GM23338 (cell line): ENCODE measurements at regions not wholly inside any gene's neighbourhood (a gene's known extent, or its start where the extent isn't known, plus 50 kb on each side); places are given as distances from the start of the nearest gene placed in this dataset.

Source experiments
- ATAC-seq: fragments of 200-7000 bp; cut with Tn5 transposase; 3 replicates; pipeline ENCODE4 v1.9.1; 2020
- DNase-seq: peaks from one replicate; pipeline ENCODE4 v3.0.0-alpha.2; 2015; ENCODE audit warnings: low spot score
- H2AFZ ChIP-seq: fragments of 200-600 bp; sonication (generic); 2 replicates; pipeline ENCODE4 v1.8.0; 2016; ENCODE audit warnings: antibody characterized with exemption, mild to moderate bottlenecking, moderate library complexity
- H3F3A ChIP-seq: fragments of 200-600 bp; sonication (generic); replicated peaks from 2 replicates; pipeline ENCODE4 v1.8.0; 2017; ENCODE audit warnings: antibody characterized with exemption, mixed run types, low read depth
- H3K27ac ChIP-seq: fragments of 200-600 bp; sonication (generic); 2 replicates; pipeline ENCODE4 v1.6.1; 2016; ENCODE audit warnings: low read depth
- H3K27me3 ChIP-seq: fragments of 200-600 bp; sonication (generic); 2 replicates; pipeline ENCODE4 v1.8.0; 2016; ENCODE audit warnings: mild to moderate bottlenecking, mixed run types, moderate library complexity; ENCODE audit not compliant: insufficient read depth
- H3K36me3 ChIP-seq: fragments of 200-600 bp; sonication (generic); 2 replicates; pipeline ENCODE4 v1.8.0; 2016; ENCODE audit warnings: mild to moderate bottlenecking; ENCODE audit not compliant: insufficient read depth
- H3K4me1 ChIP-seq: fragments of 200-600 bp; sonication (generic); 2 replicates; pipeline ENCODE4 v1.8.0; 2016; ENCODE audit warnings: mild to moderate bottlenecking, moderate library complexity; ENCODE audit not compliant: insufficient read depth
- H3K4me2 ChIP-seq: fragments of 200-600 bp; sonication (generic); 2 replicates; pipeline ENCODE4 v1.7.1; 2017; ENCODE audit warnings: mixed run types
- H3K4me3 ChIP-seq: fragments of 200-600 bp; sonication (generic); 2 replicates; pipeline ENCODE4 v1.6.1; 2016; ENCODE audit warnings: mixed run types
- H3K79me2 ChIP-seq: fragments of 200-600 bp; sonication (generic); replicated peaks from 2 replicates; pipeline ENCODE4 v1.8.0; 2017; ENCODE audit warnings: mild to moderate bottlenecking; ENCODE audit not compliant: insufficient read depth
- H3K9me2 ChIP-seq: fragments of 200-600 bp; sonication (generic); 2 replicates; pipeline ENCODE4 v1.8.0; 2017; ENCODE audit not compliant: insufficient read depth
- H4K20me1 ChIP-seq: fragments of 200-600 bp; sonication (generic); replicated peaks from 2 replicates; pipeline ENCODE4 v1.8.0; 2017; ENCODE audit warnings: mild to moderate bottlenecking; ENCODE audit not compliant: insufficient read depth
- H3K27ac Mint-ChIP-seq: 2 replicates; pipeline ENCODE4 v1.8.0; 2020; ENCODE audit warnings: inconsistent platforms, mild to moderate bottlenecking, moderate library complexity, mixed read lengths
- H3K27me3 Mint-ChIP-seq: 3 replicates; pipeline ENCODE4 v1.8.0; 2022; ENCODE audit warnings: low read depth, mild to moderate bottlenecking, moderate library complexity, mixed read lengths, inconsistent platforms; ENCODE audit not compliant: insufficient read depth, poor library complexity
- H3K36me3 Mint-ChIP-seq: 3 replicates; pipeline ENCODE4 v1.8.0; 2021; ENCODE audit warnings: low read depth, mild to moderate bottlenecking, inconsistent platforms, moderate library complexity, mixed read lengths
- H3K4me1 Mint-ChIP-seq: 3 replicates; pipeline ENCODE4 v1.8.0; 2020; ENCODE audit warnings: mild to moderate bottlenecking, inconsistent platforms, mixed read lengths
- H3K4me3 Mint-ChIP-seq: 3 replicates; pipeline ENCODE4 v1.8.0; 2021; ENCODE audit warnings: moderate library complexity, mild to moderate bottlenecking, inconsistent platforms, mixed read lengths
- H3K9me3 Mint-ChIP-seq: 3 replicates; pipeline ENCODE4 v1.8.0; 2020; ENCODE audit warnings: moderate library complexity, mild to moderate bottlenecking, inconsistent platforms, mixed read lengths
- CREB1 ChIP-seq: fragments of 250-450 bp; sonication (Bioruptor Pico); IDR thresholded peaks from 2 replicates; pipeline ENCODE4 v1.5.0; 2020; ENCODE audit warnings: low read depth, mild to moderate bottlenecking, moderate library complexity
- ETS1 ChIP-seq: IDR thresholded peaks from 2 replicates; pipeline ENCODE4 v1.6.1; 2016; ENCODE audit warnings: antibody characterized with exemption
- EZH2 ChIP-seq: fragments of 200-600 bp; sonication (generic); IDR thresholded peaks from one replicate; pipeline ENCODE4 v1.8.0; 2017; ENCODE audit warnings: antibody characterized with exemption, mild to moderate bottlenecking, low read depth; ENCODE audit not compliant: unreplicated experiment
- EZH2phosphoT487 ChIP-seq: fragments of 200-600 bp; sonication (generic); IDR thresholded peaks from one replicate; pipeline ENCODE4 v1.8.1; 2018; ENCODE audit warnings: antibody characterized with exemption; ENCODE audit not compliant: unreplicated experiment
- JUNB ChIP-seq: IDR thresholded peaks from one replicate; pipeline ENCODE4 v1.6.1; 2016; ENCODE audit warnings: antibody characterized with exemption; ENCODE audit not compliant: unreplicated experiment
- NANOG ChIP-seq: IDR thresholded peaks from 2 replicates; pipeline ENCODE4 v1.6.1; 2016; ENCODE audit warnings: antibody characterized with exemption, borderline replicate concordance
- POLR2AphosphoS5 ChIP-seq: IDR thresholded peaks from 2 replicates; pipeline ENCODE4 v1.6.1; 2016; ENCODE audit warnings: antibody characterized with exemption, low read depth
- REST ChIP-seq: IDR thresholded peaks from one replicate; pipeline ENCODE4 v1.6.1; 2018; ENCODE audit warnings: antibody characterized with exemption; ENCODE audit not compliant: unreplicated experiment
- ZNF114 ChIP-seq: fragments of 250-450 bp; sonication (Bioruptor Pico); IDR thresholded peaks from 2 replicates; pipeline ENCODE4 v1.5.0; 2020; ENCODE audit warnings: mild to moderate bottlenecking, moderate library complexity
- ZNF331 ChIP-seq: fragments of 250-450 bp; sonication (Bioruptor Pico); IDR thresholded peaks from 2 replicates; pipeline ENCODE4 v1.5.0; 2020; ENCODE audit warnings: low read depth, mild to moderate bottlenecking, moderate library complexity
- ZNF462 ChIP-seq: fragments of 250-450 bp; sonication (Bioruptor Pico); IDR thresholded peaks from 2 replicates; pipeline ENCODE4 v1.5.0; 2020; ENCODE audit warnings: mild to moderate bottlenecking, moderate library complexity

- Mint-ChIP-seq H3K27ac (no peak overlapping the region), H3K4me3 (no peak overlapping the region), H3K4me1 (peaks cover 13% of the 10 kb centered on the region), H3K9me3 (peaks cover 11% of the 10 kb centered on the region; the same call in 1 of the 3 replicates), H3K27me3 (peaks cover 15% of the 10 kb centered on the region), H3K36me3 (peaks cover 6% of the 10 kb centered on the region)
- no peaks in the 10 kb centered on the region for H3K27me3 ChIP-seq
- H3F3A ChIP-seq: no peaks in the 10 kb centered on the region
- H3K27ac ChIP-seq: no peak overlapping the region
- no peaks in the 10 kb centered on the region for H3K36me3 ChIP-seq
- H4K20me1 ChIP-seq: no peaks in the 10 kb centered on the region; the same call in 1 of the 2 replicates
- H3K9me2 ChIP-seq: 0 out of 2 replicates have a peak, but pooled peaks cover 10% of the 10 kb centered on the region
- peaks cover 15% of the 10 kb centered on the region for H3K4me1 ChIP-seq
- no peak overlapping the region for H3K4me3 ChIP-seq
- H3K79me2 ChIP-seq: no peaks in the 10 kb centered on the region
- no peak for TF ChIP-seq JUNB
- no peak for TF ChIP-seq ZNF331 (CRISPR knock-in tag)
- TF ChIP-seq REST: no peak
- TF ChIP-seq ETS1: no peak
- DNase-seq (no peak), ATAC-seq (no peak)
- no peak overlapping the region for H3K4me2 ChIP-seq
- H2AFZ ChIP-seq: no peak overlapping the region
Measured at GRCh38 chr2:121000804-121001203, 265.1 kb downstream of the GLI2 start.

- H4K20me1 ChIP-seq: no peaks in the 10 kb centered on the region; the same call in 1 of the 2 replicates
- H3K27me3 ChIP-seq: no peaks in the 10 kb centered on the region
- ATAC-seq (no peak), DNase-seq (no peak)
- H3K4me1 ChIP-seq: peaks cover 15% of the 10 kb centered on the region
- no peaks in the 10 kb centered on the region for H3F3A ChIP-seq
- H3K4me3 ChIP-seq: no peak overlapping the region
- peak overlapping the region; percentile 62 for H3K4me2 ChIP-seq
- peaks cover 6% of the 10 kb centered on the region for H3K36me3 Mint-ChIP-seq
- H3K27ac ChIP-seq: no peak overlapping the region
- H3K27me3 Mint-ChIP-seq: peaks cover 20% of the 10 kb centered on the region
- H3K4me3 Mint-ChIP-seq: no peak overlapping the region
- H3K27ac Mint-ChIP-seq: no peak overlapping the region
- no peaks in the 10 kb centered on the region for H3K79me2 ChIP-seq
- H3K9me2 ChIP-seq: 0 out of 2 replicates have a peak, but pooled peaks cover 10% of the 10 kb centered on the region
- no peaks in the 10 kb centered on the region for H3K36me3 ChIP-seq
- peaks cover 11% of the 10 kb centered on the region; the same call in 1 of the 3 replicates for H3K9me3 Mint-ChIP-seq
- H2AFZ ChIP-seq: no peak overlapping the region
- H3K4me1 Mint-ChIP-seq: peaks cover 13% of the 10 kb centered on the region
- TF ChIP-seq NANOG: no peak
- TF ChIP-seq ZNF462 (CRISPR knock-in tag): no peak
- TF ChIP-seq CREB1 (CRISPR knock-in tag): no peak
- TF ChIP-seq ZNF114 (CRISPR knock-in tag): no peak
- no peak for TF ChIP-seq JUNB
- TF ChIP-seq EZH2phosphoT487: no peak
- no peak for TF ChIP-seq POLR2AphosphoS5
- TF ChIP-seq EZH2: no peak
Measured at GRCh38 chr2:121001641-121002040, 266.0 kb downstream of the GLI2 start.
